ENCODE measurements at regions not wholly inside any gene's neighbourhood (a gene's known extent, or its start where the extent isn't known, plus 50 kb on each side); places are given as distances from the start of the nearest gene placed in this dataset.

GRCh38 chr1:34270181-34270580 lies 93.5 kb downstream of the C1orf94 start:
- no peak for TF ChIP-seq EP300 (IDR thresholded peaks at IDR 0.05; ENCODE audit: low read depth)
- no peak for TF ChIP-seq CTCF (IDR thresholded peaks at IDR 0.05)
- no peak for TF ChIP-seq POLR2AphosphoS5 (IDR thresholded peaks at IDR 0.05)
- no peak for TF ChIP-seq POLR2A (IDR thresholded peaks at IDR 0.05)
- no peak for DNase-seq
- intact Hi-C loops (cut with DNase I; ENCODE audit: low total_unique reads), result no loop called here
- peaks cover 8% of the 10 kb centered on the region for H3K27me3 ChIP-seq
- WGBS, 2 donors (ENCODE audit: low coverage in 1 of 2), result 54 to 81% methylated on average over 2 to 3 of the region's 3 CpGs
- in situ Hi-C loops (cut with MboI; ENCODE audit: low pct_ligation_motif_present in 1 of 4, low pct_unique_long_range_greater_than_20kb in 1 of 4, low sequenced_read_pairs in 3 of 4), result no loop called here
- no peaks in the 10 kb centered on the region for H3K4me1 ChIP-seq
- H3K27ac ChIP-seq, result no peak overlapping the region
- no peaks in the 10 kb centered on the region for H3K36me3 ChIP-seq
- H3K9me3 ChIP-seq, result no peaks in the 10 kb centered on the region
- no peak overlapping the region for H3K4me3 ChIP-seq

GRCh38 chr1:34272152-34272551 lies 95.4 kb downstream of the C1orf94 start:
- DNase-seq, result no peak
- Histone ChIP-seq H3K27me3 (peaks cover 2% of the 10 kb centered on the region), H3K36me3 (no peaks in the 10 kb centered on the region), H3K27ac (no peak overlapping the region), H3K4me3 (no peak overlapping the region), H3K9me3 (no peaks in the 10 kb centered on the region), H3K4me1 (no peaks in the 10 kb centered on the region)
- intact Hi-C loops (cut with DNase I; ENCODE audit: low total_unique reads) (no loop called here), in situ Hi-C loops (cut with MboI; ENCODE audit: low pct_ligation_motif_present in 1 of 4, low pct_unique_long_range_greater_than_20kb in 1 of 4, low sequenced_read_pairs in 3 of 4) (no loop called here)
- 73 to 75% methylated on average over 3 to 4 of the region's 4 CpGs for WGBS, 2 donors (ENCODE audit: low coverage in 1 of 2)
- no peak for TF ChIP-seq CTCF (IDR thresholded peaks at IDR 0.05)
- TF ChIP-seq EP300 (IDR thresholded peaks at IDR 0.05; ENCODE audit: low read depth), result no peak
- no peak for TF ChIP-seq POLR2AphosphoS5 (IDR thresholded peaks at IDR 0.05)
- no peak for TF ChIP-seq POLR2A (IDR thresholded peaks at IDR 0.05)

- WGBS, 2 donors (ENCODE audit: low coverage in 1 of 2), result 76% methylated on average over 3 of the region's 3 CpGs; no CpG with 5 or more reads in 1 of the 2 donors
- Histone ChIP-seq H3K36me3 (no peaks in the 10 kb centered on the region), H3K9me3 (no peaks in the 10 kb centered on the region), H3K4me1 (no peaks in the 10 kb centered on the region), H3K27me3 (no peaks in the 10 kb centered on the region), H3K4me3 (no peak overlapping the region), H3K27ac (no peak overlapping the region)
- in situ Hi-C loops (cut with MboI; ENCODE audit: low pct_ligation_motif_present in 1 of 4, low pct_unique_long_range_greater_than_20kb in 1 of 4, low sequenced_read_pairs in 3 of 4), result no loop called here
- DNase-seq, result no peak
- intact Hi-C loops (cut with DNase I; ENCODE audit: low total_unique reads), result no loop called here
- TF ChIP-seq POLR2A (IDR thresholded peaks at IDR 0.05) (no peak), CTCF (IDR thresholded peaks at IDR 0.05) (no peak), EP300 (IDR thresholded peaks at IDR 0.05; ENCODE audit: low read depth) (no peak), POLR2AphosphoS5 (IDR thresholded peaks at IDR 0.05) (no peak)
Observed at GRCh38 chr1:34275150-34275549, 98.4 kb downstream of the C1orf94 start.

GRCh38 chr1:34276606-34277005 lies 99.9 kb downstream of the C1orf94 start:
- H3K4me1 ChIP-seq, result no peaks in the 10 kb centered on the region
- intact Hi-C loops (cut with DNase I; ENCODE audit: low total_unique reads) (no loop called here), in situ Hi-C loops (cut with MboI; ENCODE audit: low pct_ligation_motif_present in 1 of 4, low pct_unique_long_range_greater_than_20kb in 1 of 4, low sequenced_read_pairs in 3 of 4) (no loop called here)

More at GRCh38 chr1:34276606-34277005, 99.9 kb downstream of the C1orf94 start:
- H3K27ac ChIP-seq, result no peak overlapping the region
- TF ChIP-seq POLR2AphosphoS5 (IDR thresholded peaks at IDR 0.05) (no peak), POLR2A (IDR thresholded peaks at IDR 0.05) (no peak), EP300 (IDR thresholded peaks at IDR 0.05; ENCODE audit: low read depth) (no peak), CTCF (IDR thresholded peaks at IDR 0.05) (no peak)
- H3K27me3 ChIP-seq, result no peaks in the 10 kb centered on the region
- no peaks in the 10 kb centered on the region for H3K9me3 ChIP-seq
- DNase-seq, result no peak
- H3K36me3 ChIP-seq, result no peaks in the 10 kb centered on the region
- no peak overlapping the region for H3K4me3 ChIP-seq
